ENCODE measurements at regions not wholly inside any gene's neighbourhood (a gene's known extent, or its start where the extent isn't known, plus 50 kb on each side); places are given as distances from the start of the nearest gene placed in this dataset.

GRCh38 chr5:58240322-58240721 is 219.6 kb downstream of the PLK2 start:
- Histone ChIP-seq H3K4me2 (ENCODE audit: insufficient read depth, low read length) (no peak overlapping the region), H3K27ac (ENCODE audit: low read length) (no peak overlapping the region)

GRCh38 chr5:58239731-58240130 is 220.2 kb downstream of the PLK2 start:
- Histone ChIP-seq H3K79me2 (ENCODE audit: insufficient read depth, low read length) (no peaks in the 10 kb centered on the region), H4K20me1 (ENCODE audit: insufficient read depth, low read length) (no peaks in the 10 kb centered on the region), H3K9me3 (ENCODE audit: insufficient read depth, low read length, severe bottlenecking) (no peaks in the 10 kb centered on the region), H3K4me2 (ENCODE audit: insufficient read depth, low read length) (no peak overlapping the region), H3K27me3 (ENCODE audit: insufficient read depth, low read length, poor library complexity) (peaks cover 2% of the 10 kb centered on the region), H2AFZ (ENCODE audit: low read depth, low read length) (no peak overlapping the region), H3K4me3 (ENCODE audit: low read depth in 1 of 2, low read length in 2 of 2) (no peak overlapping the region), H3K36me3 (ENCODE audit: insufficient read depth, low read length) (no peaks in the 10 kb centered on the region), H3K9ac (ENCODE audit: low read depth, low read length) (no peak overlapping the region), H3K4me1 (ENCODE audit: insufficient read depth, low read length) (no peaks in the 10 kb centered on the region), H3K27ac (ENCODE audit: low read length) (no peak overlapping the region)
- ATAC-seq (ENCODE audit: insufficient read depth, low read depth) (no peak), DNase-seq (no peak)
- TF ChIP-seq EZH2 (IDR thresholded peaks at IDR 0.05; ENCODE audit: borderline replicate concordance, low read depth, low read length, severe bottlenecking): no peak
- TF ChIP-seq CTCF (IDR thresholded peaks at IDR 0.05; ENCODE audit: borderline replicate concordance, extremely low read depth, low read length, poor library complexity, severe bottlenecking): no peak

More at GRCh38 chr5:58240322-58240721, 219.6 kb downstream of the PLK2 start:
- no peak overlapping the region for H3K4me3 ChIP-seq (ENCODE audit: low read depth in 1 of 2, low read length in 2 of 2)
- H3K79me2 ChIP-seq (ENCODE audit: insufficient read depth, low read length): no peaks in the 10 kb centered on the region
- peaks cover 2% of the 10 kb centered on the region for H3K27me3 ChIP-seq (ENCODE audit: insufficient read depth, low read length, poor library complexity)
- TF ChIP-seq EZH2 (IDR thresholded peaks at IDR 0.05; ENCODE audit: borderline replicate concordance, low read depth, low read length, severe bottlenecking) (no peak), CTCF (IDR thresholded peaks at IDR 0.05; ENCODE audit: borderline replicate concordance, extremely low read depth, low read length, poor library complexity, severe bottlenecking) (no peak)
- no peaks in the 10 kb centered on the region for H3K4me1 ChIP-seq (ENCODE audit: insufficient read depth, low read length)
- H3K36me3 ChIP-seq (ENCODE audit: insufficient read depth, low read length): no peaks in the 10 kb centered on the region
- no peak overlapping the region for H2AFZ ChIP-seq (ENCODE audit: low read depth, low read length)
- H4K20me1 ChIP-seq (ENCODE audit: insufficient read depth, low read length): no peaks in the 10 kb centered on the region
- no peak for DNase-seq
- no peaks in the 10 kb centered on the region for H3K9me3 ChIP-seq (ENCODE audit: insufficient read depth, low read length, severe bottlenecking)
- no peak for ATAC-seq (ENCODE audit: insufficient read depth, low read depth)
- no peak overlapping the region for H3K9ac ChIP-seq (ENCODE audit: low read depth, low read length)

GRCh38 chr5:58239045-58239444 is 220.8 kb downstream of the PLK2 start:
- Histone ChIP-seq H3K79me2 (ENCODE audit: insufficient read depth, low read length) (no peaks in the 10 kb centered on the region), H3K27ac (ENCODE audit: low read length) (no peak overlapping the region), H2AFZ (ENCODE audit: low read depth, low read length) (no peak overlapping the region), H3K36me3 (ENCODE audit: insufficient read depth, low read length) (no peaks in the 10 kb centered on the region), H3K27me3 (ENCODE audit: insufficient read depth, low read length, poor library complexity) (peaks cover 2% of the 10 kb centered on the region), H3K9ac (ENCODE audit: low read depth, low read length) (no peak overlapping the region), H3K4me1 (ENCODE audit: insufficient read depth, low read length) (no peaks in the 10 kb centered on the region), H3K4me3 (ENCODE audit: low read depth in 1 of 2, low read length in 2 of 2) (no peak overlapping the region), H4K20me1 (ENCODE audit: insufficient read depth, low read length) (no peaks in the 10 kb centered on the region), H3K4me2 (ENCODE audit: insufficient read depth, low read length) (no peak overlapping the region), H3K9me3 (ENCODE audit: insufficient read depth, low read length, severe bottlenecking) (no peaks in the 10 kb centered on the region)
- DNase-seq (no peak), ATAC-seq (ENCODE audit: insufficient read depth, low read depth) (no peak)
- TF ChIP-seq CTCF (IDR thresholded peaks at IDR 0.05; ENCODE audit: borderline replicate concordance, extremely low read depth, low read length, poor library complexity, severe bottlenecking) (no peak), EZH2 (IDR thresholded peaks at IDR 0.05; ENCODE audit: borderline replicate concordance, low read depth, low read length, severe bottlenecking) (no peak)

- Histone ChIP-seq H2AFZ (ENCODE audit: low read depth, low read length) (no peak overlapping the region), H3K4me2 (ENCODE audit: insufficient read depth, low read length) (no peak overlapping the region)
- ATAC-seq (ENCODE audit: insufficient read depth, low read depth): no peak
Measured at GRCh38 chr5:58236498-58236897, 223.4 kb downstream of the PLK2 start.

More at GRCh38 chr5:58236498-58236897, 223.4 kb downstream of the PLK2 start:
- no peak for DNase-seq
- no peak overlapping the region for H3K27ac ChIP-seq (ENCODE audit: low read length)
- no peaks in the 10 kb centered on the region for H4K20me1 ChIP-seq (ENCODE audit: insufficient read depth, low read length)
- H3K4me3 ChIP-seq (ENCODE audit: low read depth in 1 of 2, low read length in 2 of 2): no peak overlapping the region
- H3K79me2 ChIP-seq (ENCODE audit: insufficient read depth, low read length): no peaks in the 10 kb centered on the region
- TF ChIP-seq EZH2 (IDR thresholded peaks at IDR 0.05; ENCODE audit: borderline replicate concordance, low read depth, low read length, severe bottlenecking) (no peak), CTCF (IDR thresholded peaks at IDR 0.05; ENCODE audit: borderline replicate concordance, extremely low read depth, low read length, poor library complexity, severe bottlenecking) (no peak)
- no peaks in the 10 kb centered on the region for H3K4me1 ChIP-seq (ENCODE audit: insufficient read depth, low read length)
- H3K9me3 ChIP-seq (ENCODE audit: insufficient read depth, low read length, severe bottlenecking): no peaks in the 10 kb centered on the region
- no peak overlapping the region for H3K9ac ChIP-seq (ENCODE audit: low read depth, low read length)
- H3K27me3 ChIP-seq (ENCODE audit: insufficient read depth, low read length, poor library complexity): peaks cover 2% of the 10 kb centered on the region
- no peaks in the 10 kb centered on the region for H3K36me3 ChIP-seq (ENCODE audit: insufficient read depth, low read length)
